Cardiac muscle cell (in vitro differentiated cells and primary cell): ENCODE measurements at regions not wholly inside any gene's neighbourhood (a gene's known extent, or its start where the extent isn't known, plus 50 kb on each side); places are given as distances from the start of the nearest gene placed in this dataset.
A peak's percentile ranks its signal among the peaks of the same experiment; 100 is the strongest.

Experiments
- DNase-seq, 2 donors: peaks; one replicate each; pipeline versions ENCODE4 v3.0.0 to v3.0.0-alpha.2; 2010 to 2017; ENCODE audit warnings: low read depth in 1 of 2, low spot score in 1 of 2
- H3K27ac ChIP-seq: fragments of 200-600 bp; sonication (generic); 2 replicates; pipeline ENCODE4 v1.5.1; 2016
- H3K27me3 ChIP-seq: fragments of 200-600 bp; sonication (generic); 2 replicates; pipeline ENCODE4 v1.6.0; 2016; ENCODE audit warnings: control low read depth
- H3K36me3 ChIP-seq: fragments of 200-600 bp; sonication (generic); 2 replicates; pipeline ENCODE4 v1.5.1; 2016; ENCODE audit warnings: control low read depth
- H3K4me1 ChIP-seq: fragments of 200-600 bp; sonication (generic); 2 replicates; pipeline ENCODE4 v1.8.1; 2017; ENCODE audit warnings: low read depth, mild to moderate bottlenecking, mixed run types
- H3K4me3 ChIP-seq: fragments of 200-600 bp; sonication (generic); 2 replicates; pipeline ENCODE4 v1.5.1; 2016; ENCODE audit warnings: mild to moderate bottlenecking
- H3K9me3 ChIP-seq: fragments of 200-600 bp; sonication (generic); 2 replicates; pipeline ENCODE4 v1.5.1; 2017; ENCODE audit warnings: low read depth, mild to moderate bottlenecking, control low read depth
- CTCF ChIP-seq: IDR thresholded peaks from 2 replicates; pipeline ENCODE4 v1.5.1; 2012; ENCODE audit warnings: low read depth, mild to moderate bottlenecking, low read length

GRCh38 chr12:94736820-94737219 lies 86.5 kb upstream of the TMCC3 start:
- Histone ChIP-seq H3K9me3 (no peaks in the 10 kb centered on the region), H3K4me3 (no peak overlapping the region), H3K4me1 (peaks cover 4% of the 10 kb centered on the region), H3K27ac (no peak overlapping the region), H3K36me3 (no peaks in the 10 kb centered on the region), H3K27me3 (no peaks in the 10 kb centered on the region)
- no peak for DNase-seq
- no peak for TF ChIP-seq CTCF

GRCh38 chr12:94736004-94736403 lies 85.6 kb upstream of the TMCC3 start:
- no peak overlapping the region for H3K4me3 ChIP-seq
- H3K9me3 ChIP-seq, result no peaks in the 10 kb centered on the region
- H3K36me3 ChIP-seq, result no peaks in the 10 kb centered on the region
- no peaks in the 10 kb centered on the region for H3K27me3 ChIP-seq
- no peak overlapping the region for H3K27ac ChIP-seq
- DNase-seq, result no peak
- peaks cover 7% of the 10 kb centered on the region for H3K4me1 ChIP-seq
- no peak for TF ChIP-seq CTCF

- no peak for DNase-seq
- Histone ChIP-seq H3K9me3 (no peaks in the 10 kb centered on the region), H3K4me1 (peaks cover 7% of the 10 kb centered on the region), H3K27me3 (no peaks in the 10 kb centered on the region), H3K27ac (no peak overlapping the region), H3K36me3 (no peaks in the 10 kb centered on the region), H3K4me3 (no peak overlapping the region)
- TF ChIP-seq CTCF, result no peak
These were observed 83.4 kb upstream of the TMCC3 start for GRCh38 chr12:94733727-94734126.

- Histone ChIP-seq H3K27ac (peak overlapping the region; percentile 16), H3K27me3 (no peaks in the 10 kb centered on the region), H3K4me3 (no peak overlapping the region), H3K4me1 (peaks cover 7% of the 10 kb centered on the region), H3K36me3 (no peaks in the 10 kb centered on the region), H3K9me3 (no peaks in the 10 kb centered on the region)
- no peak for DNase-seq
- no peak for TF ChIP-seq CTCF
These were observed 82.1 kb upstream of the TMCC3 start for GRCh38 chr12:94732367-94732990.

GRCh38 chr12:94731733-94732360 lies 81.5 kb upstream of the TMCC3 start:
- peak overlapping the region; percentile 16 for H3K27ac ChIP-seq
- H3K36me3 ChIP-seq, result no peaks in the 10 kb centered on the region
- no peak for DNase-seq
- H3K27me3 ChIP-seq, result no peaks in the 10 kb centered on the region
- peaks cover 7% of the 10 kb centered on the region for H3K4me1 ChIP-seq
- no peak overlapping the region for H3K4me3 ChIP-seq
- no peak for TF ChIP-seq CTCF
- H3K9me3 ChIP-seq, result no peaks in the 10 kb centered on the region
